ENCODE measurements at regions not wholly inside any gene's neighbourhood (a gene's known extent, or its start where the extent isn't known, plus 50 kb on each side); places are given as distances from the start of the nearest gene placed in this dataset.

GRCh38 chr5:81878333-81878732, 93.5 kb upstream of the ATG10 start:
- TF ChIP-seq GATA2 (IDR thresholded peaks at IDR 0.05; ENCODE audit: low read depth, low read length): no peak
- no peak for TF ChIP-seq GATA3 (IDR thresholded peaks at IDR 0.05; ENCODE audit: low read depth, low read length)
